ENCODE measurements at regions not wholly inside any gene's neighbourhood (a gene's known extent, or its start where the extent isn't known, plus 50 kb on each side); places are given as distances from the start of the nearest gene placed in this dataset.

DNA sequence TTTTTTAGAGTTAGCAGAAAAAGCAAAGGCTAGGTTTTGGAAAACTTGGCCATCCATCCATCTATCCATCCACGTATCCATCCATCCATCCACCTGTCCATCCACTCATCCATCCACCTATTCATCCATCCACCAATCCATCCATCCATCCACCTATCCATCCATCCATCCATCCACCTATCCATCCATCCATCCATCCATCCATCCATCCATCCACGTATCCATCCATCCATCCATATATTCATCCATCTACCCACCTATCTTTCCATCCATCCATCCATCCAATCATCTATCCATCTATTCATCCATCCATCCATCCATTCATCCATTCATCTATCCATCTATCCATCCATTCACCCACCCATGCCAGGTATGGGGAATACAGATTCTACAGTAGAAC, 81.7 kb upstream of the MPP7 start:
- no peak for DNase-seq (ENCODE audit: low read depth)
- peaks cover 4% of the 10 kb centered on the region for H3K27me3 ChIP-seq (ENCODE audit: control insufficient read depth, insufficient read depth, low read length)
- H3K4me3 ChIP-seq (ENCODE audit: low read depth, low read length): no peak overlapping the region
- TF ChIP-seq, protein P1, sequence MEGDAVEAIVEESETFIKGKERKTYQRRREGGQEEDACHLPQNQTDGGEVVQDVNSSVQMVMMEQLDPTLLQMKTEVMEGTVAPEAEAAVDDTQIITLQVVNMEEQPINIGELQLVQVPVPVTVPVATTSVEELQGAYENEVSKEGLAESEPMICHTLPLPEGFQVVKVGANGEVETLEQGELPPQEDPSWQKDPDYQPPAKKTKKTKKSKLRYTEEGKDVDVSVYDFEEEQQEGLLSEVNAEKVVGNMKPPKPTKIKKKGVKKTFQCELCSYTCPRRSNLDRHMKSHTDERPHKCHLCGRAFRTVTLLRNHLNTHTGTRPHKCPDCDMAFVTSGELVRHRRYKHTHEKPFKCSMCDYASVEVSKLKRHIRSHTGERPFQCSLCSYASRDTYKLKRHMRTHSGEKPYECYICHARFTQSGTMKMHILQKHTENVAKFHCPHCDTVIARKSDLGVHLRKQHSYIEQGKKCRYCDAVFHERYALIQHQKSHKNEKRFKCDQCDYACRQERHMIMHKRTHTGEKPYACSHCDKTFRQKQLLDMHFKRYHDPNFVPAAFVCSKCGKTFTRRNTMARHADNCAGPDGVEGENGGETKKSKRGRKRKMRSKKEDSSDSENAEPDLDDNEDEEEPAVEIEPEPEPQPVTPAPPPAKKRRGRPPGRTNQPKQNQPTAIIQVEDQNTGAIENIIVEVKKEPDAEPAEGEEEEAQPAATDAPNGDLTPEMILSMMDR (IDR thresholded peaks at IDR 0.05; ENCODE audit: insufficient read depth, low read length, poor library complexity, severe bottlenecking): no peak
- H3K36me3 ChIP-seq (ENCODE audit: control insufficient read depth, insufficient read depth, low read length): no peaks in the 10 kb centered on the region

GRCh38 chr10:28385748-28386502, 83.1 kb upstream of the MPP7 start:
- DNase-seq (ENCODE audit: low read depth): no peak
- TF ChIP-seq, protein P1 (IDR thresholded peaks at IDR 0.05; ENCODE audit: insufficient read depth, low read length, poor library complexity, severe bottlenecking): no peak
- H3K36me3 ChIP-seq (ENCODE audit: control insufficient read depth, insufficient read depth, low read length): no peaks in the 10 kb centered on the region

DNA sequence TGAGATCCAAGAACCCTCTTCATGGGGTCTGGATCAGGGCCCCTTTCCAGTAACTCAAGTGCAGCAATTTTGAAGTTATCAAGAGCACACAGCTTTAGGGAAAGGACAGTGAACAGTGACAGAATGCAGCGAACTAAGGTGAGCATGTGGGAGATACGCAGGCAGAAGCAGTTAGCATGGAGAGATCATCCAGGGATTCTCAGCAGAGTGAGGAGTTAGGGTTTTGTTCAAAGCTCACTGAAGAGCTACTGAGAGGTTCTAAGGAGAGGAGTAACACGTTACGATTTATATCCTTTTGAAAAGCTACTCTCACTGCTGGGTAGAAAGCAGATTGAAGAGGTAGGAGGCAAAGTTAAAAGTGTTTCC, 83.6 kb upstream of the MPP7 start:
- no peak for DNase-seq (ENCODE audit: low read depth)
- no peak overlapping the region for H3K4me3 ChIP-seq (ENCODE audit: low read depth, low read length)
- peaks cover 4% of the 10 kb centered on the region for H3K27me3 ChIP-seq (ENCODE audit: control insufficient read depth, insufficient read depth, low read length)
- no peaks in the 10 kb centered on the region for H3K36me3 ChIP-seq (ENCODE audit: control insufficient read depth, insufficient read depth, low read length)
- TF ChIP-seq, protein P1 (IDR thresholded peaks at IDR 0.05; ENCODE audit: insufficient read depth, low read length, poor library complexity, severe bottlenecking): no peak

More at GRCh38 chr10:28385748-28386502, 83.1 kb upstream of the MPP7 start:
- Histone ChIP-seq H3K27me3 (ENCODE audit: control insufficient read depth, insufficient read depth, low read length) (peaks cover 4% of the 10 kb centered on the region), H3K4me3 (ENCODE audit: low read depth, low read length) (no peak overlapping the region)

DNA sequence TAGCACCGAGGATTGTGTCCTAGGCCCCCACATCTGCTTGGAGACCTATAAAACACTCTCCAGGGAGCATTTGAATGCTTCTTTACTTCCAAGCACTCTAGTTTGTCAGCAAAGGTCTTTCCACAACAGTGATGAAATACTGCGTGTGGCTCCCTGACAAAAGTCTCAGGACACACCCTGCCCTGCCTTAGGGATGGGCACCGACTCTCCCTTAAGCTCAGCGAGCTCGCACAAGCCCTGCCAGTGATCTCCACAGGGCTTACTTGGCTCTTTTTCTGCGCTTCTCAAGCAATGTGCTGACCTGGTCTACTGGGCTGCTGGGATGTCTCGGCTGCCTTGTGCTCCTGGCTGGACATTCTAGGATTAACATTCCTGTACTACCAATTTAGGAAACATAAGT, 84.3 kb upstream of the MPP7 start:
- TF ChIP-seq, protein P1 (IDR thresholded peaks at IDR 0.05; ENCODE audit: insufficient read depth, low read length, poor library complexity, severe bottlenecking): no peak
- Histone ChIP-seq H3K36me3 (ENCODE audit: control insufficient read depth, insufficient read depth, low read length) (no peaks in the 10 kb centered on the region), H3K4me3 (ENCODE audit: low read depth, low read length) (no peak overlapping the region), H3K27me3 (ENCODE audit: control insufficient read depth, insufficient read depth, low read length) (peaks cover 4% of the 10 kb centered on the region)
- DNase-seq (ENCODE audit: low read depth): no peak

GRCh38 chr10:28391283-28391682, 88.4 kb upstream of the MPP7 start:
- H3K27me3 ChIP-seq (ENCODE audit: control insufficient read depth, insufficient read depth, low read length): peaks cover 4% of the 10 kb centered on the region
- H3K4me3 ChIP-seq (ENCODE audit: low read depth, low read length): no peak overlapping the region
- DNase-seq (ENCODE audit: low read depth): no peak
- no peaks in the 10 kb centered on the region for H3K36me3 ChIP-seq (ENCODE audit: control insufficient read depth, insufficient read depth, low read length)
- TF ChIP-seq, protein P1 (IDR thresholded peaks at IDR 0.05; ENCODE audit: insufficient read depth, low read length, poor library complexity, severe bottlenecking): no peak

Data from kidney epithelial cell (primary cell).